ENCODE measurements at regions not wholly inside any gene's neighbourhood (a gene's known extent, or its start where the extent isn't known, plus 50 kb on each side); places are given as distances from the start of the nearest gene placed in this dataset.

DNA sequence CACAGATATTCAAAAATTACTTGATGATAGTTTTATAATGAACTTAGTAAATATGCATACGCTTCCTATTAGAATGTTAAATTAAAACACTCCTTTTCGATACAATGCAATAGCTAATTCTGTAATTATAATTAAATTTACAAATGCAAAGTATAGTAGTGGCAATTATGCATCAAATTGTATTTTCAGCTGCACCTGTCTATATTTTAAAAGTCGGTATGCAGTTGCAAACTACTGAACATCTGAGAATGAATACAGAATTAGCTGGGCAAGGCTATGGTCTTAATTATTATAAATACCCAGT is 110.4 kb upstream of the ARHGAP42 start:
- TF ChIP-seq NFYB (CRISPR knock-in tag; IDR thresholded peaks at IDR 0.05), result no peak
- TF ChIP-seq ZNF639 (CRISPR knock-in tag; conservative IDR thresholded peaks at IDR 0.05), result no peak
- no peak for TF ChIP-seq GATAD2A (CRISPR knock-in tag; IDR thresholded peaks at IDR 0.05)
- TF ChIP-seq IKZF4 (CRISPR knock-in tag; IDR thresholded peaks at IDR 0.05; ENCODE audit: borderline replicate concordance, low read depth, not compliant biosample characterization), result no peak
